OCI-LY1 (cell line): ENCODE measurements at regions not wholly inside any gene's neighbourhood (a gene's known extent, or its start where the extent isn't known, plus 50 kb on each side); places are given as distances from the start of the nearest gene placed in this dataset.

Source experiments
- H2AFZ ChIP-seq: fragments of 200-600 bp; sonication (generic), shearing (Covaris generic); 2 replicates; pipeline ENCODE4 v1.6.0; 2014; ENCODE audit warnings: antibody characterized with exemption, mild to moderate bottlenecking, low read length
- H3F3A ChIP-seq: fragments of 200-600 bp; sonication (generic), shearing (Covaris generic); 2 replicates; pipeline ENCODE4 v1.6.0; 2014; ENCODE audit warnings: mild to moderate bottlenecking, antibody characterized with exemption, low read length, moderate library complexity; ENCODE audit not compliant: insufficient read depth
- H3K27ac ChIP-seq: fragments of 200-600 bp; sonication (generic); 2 replicates; pipeline ENCODE4 v1.5.1; 2014; ENCODE audit warnings: low read length, mixed run types, mild to moderate bottlenecking, low read depth; ENCODE audit not compliant: poor library complexity, severe bottlenecking
- H3K27me3 ChIP-seq: fragments of 200-600 bp; sonication (generic); 2 replicates; pipeline ENCODE4 v1.6.0; 2014; ENCODE audit warnings: antibody characterized with exemption, mild to moderate bottlenecking, low read length, moderate library complexity; ENCODE audit not compliant: insufficient read depth
- H3K36me3 ChIP-seq: fragments of 200-600 bp; sonication (generic); 2 replicates; pipeline ENCODE4 v1.6.1; 2014; ENCODE audit warnings: mild to moderate bottlenecking, antibody characterized with exemption, low read length, moderate library complexity, mixed read lengths; ENCODE audit not compliant: insufficient read depth
- H3K4me1 ChIP-seq: fragments of 200-600 bp; sonication (generic); 2 replicates; pipeline ENCODE4 v1.5.1; 2014; ENCODE audit warnings: mild to moderate bottlenecking, low read length, moderate library complexity; ENCODE audit not compliant: insufficient read depth, severe bottlenecking
- H3K4me2 ChIP-seq: fragments of 200-600 bp; sonication (generic), shearing (Covaris generic); 2 replicates; pipeline ENCODE4 v1.6.1; 2014; ENCODE audit warnings: low read length
- H3K4me3 ChIP-seq: fragments of 200-600 bp; sonication (generic); 2 replicates; pipeline ENCODE4 v1.5.1; 2014; ENCODE audit warnings: low read length, low read depth, mild to moderate bottlenecking, mixed read lengths; ENCODE audit not compliant: poor library complexity, severe bottlenecking
- H3K79me2 ChIP-seq: fragments of 200-600 bp; shearing (Covaris generic); 2 replicates; pipeline ENCODE4 v1.6.1; 2016; ENCODE audit warnings: mixed run types, low read length, mixed read lengths; ENCODE audit not compliant: insufficient read depth
- H3K9ac ChIP-seq: fragments of 200-600 bp; sonication (generic), shearing (Covaris generic); 2 replicates; pipeline ENCODE4 v1.6.1; 2014; ENCODE audit warnings: mild to moderate bottlenecking, low read length, mixed read lengths
- H3K9me2 ChIP-seq: fragments of 200-600 bp; sonication (generic), shearing (Covaris generic); 2 replicates; pipeline ENCODE4 v1.6.1; 2014; ENCODE audit warnings: low read depth, mild to moderate bottlenecking, low read length, mixed read lengths
- H3K9me3 ChIP-seq: fragments of 200-600 bp; shearing (Covaris generic); 2 replicates; pipeline ENCODE4 v1.6.1; 2014; ENCODE audit warnings: low read length, mixed read lengths
- H4K20me1 ChIP-seq: fragments of 200-600 bp; sonication (generic), shearing (Covaris generic); 2 replicates; pipeline ENCODE4 v1.6.0; 2016; ENCODE audit warnings: mild to moderate bottlenecking, low read length; ENCODE audit not compliant: insufficient read depth
- EZH2 ChIP-seq: fragments of 200-600 bp; sonication (generic), shearing (Covaris generic); IDR thresholded peaks from 2 replicates; pipeline ENCODE4 v1.8.0; 2017; ENCODE audit warnings: borderline replicate concordance, mixed run types, mild to moderate bottlenecking, antibody characterized with exemption, low read length, moderate library complexity, mixed read lengths
- TF ChIP-seq, protein P1 (sequence below): fragments of 200-600 bp; sonication (generic), shearing (Covaris generic); IDR thresholded peaks from 2 replicates; pipeline ENCODE4 v1.5.1; 2017; ENCODE audit warnings: mild to moderate bottlenecking, antibody characterized with exemption, low read length, moderate library complexity, mixed read lengths

DNA sequence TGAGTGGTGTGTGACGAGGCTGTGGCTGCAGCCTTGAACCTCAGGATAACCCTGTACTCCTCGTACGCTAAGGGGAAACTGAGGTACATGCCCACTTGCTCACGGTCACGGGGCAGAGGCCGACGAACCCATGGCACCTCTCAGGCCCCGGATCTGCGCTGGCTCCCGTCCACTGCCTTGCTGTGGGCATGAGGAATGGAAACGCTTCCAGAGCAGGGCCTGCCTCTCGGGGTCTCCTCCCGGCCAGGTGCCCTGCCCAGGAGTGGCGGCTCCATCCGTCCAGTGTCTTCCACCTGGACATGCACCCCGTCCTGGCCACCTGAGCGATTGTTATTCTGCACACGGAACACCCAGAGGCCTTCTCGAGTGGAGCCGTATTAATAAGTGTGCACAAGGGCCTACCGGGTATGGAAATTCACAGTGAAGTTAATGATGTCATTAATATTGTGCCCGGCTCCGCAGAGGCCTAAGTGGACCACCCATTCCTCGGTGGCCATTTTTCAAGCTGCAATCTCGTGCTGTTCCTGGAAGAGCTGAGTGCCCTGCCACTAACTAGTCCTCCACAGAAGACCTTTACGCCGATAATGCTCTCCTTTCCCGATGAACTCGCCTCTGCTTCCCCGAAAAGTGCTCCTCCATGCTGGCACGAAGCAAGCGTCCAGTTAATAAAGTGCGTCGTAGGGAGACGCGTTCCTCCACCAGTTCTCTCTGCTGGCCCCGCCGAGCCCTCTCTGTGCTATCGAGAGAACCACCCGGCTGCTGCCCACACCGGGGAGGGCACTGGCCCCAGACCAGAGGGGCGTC is 927.9 kb downstream of the BRD1 start:
- H3K4me1 ChIP-seq = no peaks in the 10 kb centered on the region
- H3F3A ChIP-seq = no peaks in the 10 kb centered on the region
- no peaks in the 10 kb centered on the region for H3K9me3 ChIP-seq
- no peaks in the 10 kb centered on the region; the same call in 1 of the 2 replicates for H3K27me3 ChIP-seq
- H3K36me3 ChIP-seq = no peaks in the 10 kb centered on the region
- no peak for TF ChIP-seq EZH2
- TF ChIP-seq, protein P1, sequence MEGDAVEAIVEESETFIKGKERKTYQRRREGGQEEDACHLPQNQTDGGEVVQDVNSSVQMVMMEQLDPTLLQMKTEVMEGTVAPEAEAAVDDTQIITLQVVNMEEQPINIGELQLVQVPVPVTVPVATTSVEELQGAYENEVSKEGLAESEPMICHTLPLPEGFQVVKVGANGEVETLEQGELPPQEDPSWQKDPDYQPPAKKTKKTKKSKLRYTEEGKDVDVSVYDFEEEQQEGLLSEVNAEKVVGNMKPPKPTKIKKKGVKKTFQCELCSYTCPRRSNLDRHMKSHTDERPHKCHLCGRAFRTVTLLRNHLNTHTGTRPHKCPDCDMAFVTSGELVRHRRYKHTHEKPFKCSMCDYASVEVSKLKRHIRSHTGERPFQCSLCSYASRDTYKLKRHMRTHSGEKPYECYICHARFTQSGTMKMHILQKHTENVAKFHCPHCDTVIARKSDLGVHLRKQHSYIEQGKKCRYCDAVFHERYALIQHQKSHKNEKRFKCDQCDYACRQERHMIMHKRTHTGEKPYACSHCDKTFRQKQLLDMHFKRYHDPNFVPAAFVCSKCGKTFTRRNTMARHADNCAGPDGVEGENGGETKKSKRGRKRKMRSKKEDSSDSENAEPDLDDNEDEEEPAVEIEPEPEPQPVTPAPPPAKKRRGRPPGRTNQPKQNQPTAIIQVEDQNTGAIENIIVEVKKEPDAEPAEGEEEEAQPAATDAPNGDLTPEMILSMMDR = no peak
- H3K79me2 ChIP-seq = no peaks in the 10 kb centered on the region
- H4K20me1 ChIP-seq = no peaks in the 10 kb centered on the region
- no peak overlapping the region for H3K4me2 ChIP-seq
- H3K27ac ChIP-seq = no peak overlapping the region
- no peak overlapping the region for H3K4me3 ChIP-seq
- no peak overlapping the region for H2AFZ ChIP-seq
- no peak overlapping the region for H3K9ac ChIP-seq
- no peaks in the 10 kb centered on the region for H3K9me2 ChIP-seq

DNA sequence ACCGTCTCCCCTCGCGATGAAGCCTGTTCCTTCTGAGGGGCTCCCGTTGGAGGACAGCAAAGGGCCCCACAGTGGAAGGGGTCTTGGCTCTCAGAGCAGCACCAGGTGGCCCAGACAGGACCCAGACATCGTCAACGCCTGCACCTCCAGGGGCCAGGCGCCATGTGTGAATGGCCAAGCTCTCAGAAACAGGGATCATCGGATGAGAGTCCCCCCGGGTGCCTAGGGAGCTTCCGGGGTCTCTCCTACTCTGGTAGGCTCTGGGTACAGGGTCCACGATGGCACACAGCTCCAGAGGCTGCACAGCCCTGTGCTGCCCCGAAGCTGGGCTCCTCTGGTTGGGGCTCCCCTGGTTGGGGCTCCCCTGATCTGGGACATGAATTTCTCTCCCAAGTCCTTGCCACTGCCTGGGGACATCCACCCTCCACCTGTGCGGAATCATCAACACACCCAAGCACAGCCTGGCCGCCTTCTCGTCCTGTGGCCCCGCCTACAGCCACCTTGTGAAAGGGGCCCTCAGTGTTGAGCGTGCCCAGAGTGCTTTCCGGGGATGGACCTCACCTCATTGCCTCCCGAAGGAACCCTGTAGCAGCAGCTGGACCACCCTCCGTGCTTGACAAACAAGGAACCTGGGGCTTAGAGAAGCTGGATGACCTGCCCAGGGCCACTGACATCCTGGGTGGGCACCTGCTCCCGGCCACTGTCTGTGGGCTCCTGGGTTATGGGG is 929.0 kb downstream of the BRD1 start:
- H3K27ac ChIP-seq = no peak overlapping the region
- H3K4me2 ChIP-seq = no peak overlapping the region
- no peaks in the 10 kb centered on the region for H4K20me1 ChIP-seq
- H2AFZ ChIP-seq = no peak overlapping the region
- no peaks in the 10 kb centered on the region for H3K9me3 ChIP-seq
- no peaks in the 10 kb centered on the region; the same call in 1 of the 2 replicates for H3K27me3 ChIP-seq
- no peaks in the 10 kb centered on the region for H3K36me3 ChIP-seq
- no peaks in the 10 kb centered on the region for H3K79me2 ChIP-seq
- no peak overlapping the region for H3K9ac ChIP-seq
- no peaks in the 10 kb centered on the region for H3F3A ChIP-seq
- H3K4me3 ChIP-seq = no peak overlapping the region
- H3K9me2 ChIP-seq = no peaks in the 10 kb centered on the region
- H3K4me1 ChIP-seq = no peaks in the 10 kb centered on the region
- no peak for TF ChIP-seq EZH2
- TF ChIP-seq, protein P1 = no peak

DNA sequence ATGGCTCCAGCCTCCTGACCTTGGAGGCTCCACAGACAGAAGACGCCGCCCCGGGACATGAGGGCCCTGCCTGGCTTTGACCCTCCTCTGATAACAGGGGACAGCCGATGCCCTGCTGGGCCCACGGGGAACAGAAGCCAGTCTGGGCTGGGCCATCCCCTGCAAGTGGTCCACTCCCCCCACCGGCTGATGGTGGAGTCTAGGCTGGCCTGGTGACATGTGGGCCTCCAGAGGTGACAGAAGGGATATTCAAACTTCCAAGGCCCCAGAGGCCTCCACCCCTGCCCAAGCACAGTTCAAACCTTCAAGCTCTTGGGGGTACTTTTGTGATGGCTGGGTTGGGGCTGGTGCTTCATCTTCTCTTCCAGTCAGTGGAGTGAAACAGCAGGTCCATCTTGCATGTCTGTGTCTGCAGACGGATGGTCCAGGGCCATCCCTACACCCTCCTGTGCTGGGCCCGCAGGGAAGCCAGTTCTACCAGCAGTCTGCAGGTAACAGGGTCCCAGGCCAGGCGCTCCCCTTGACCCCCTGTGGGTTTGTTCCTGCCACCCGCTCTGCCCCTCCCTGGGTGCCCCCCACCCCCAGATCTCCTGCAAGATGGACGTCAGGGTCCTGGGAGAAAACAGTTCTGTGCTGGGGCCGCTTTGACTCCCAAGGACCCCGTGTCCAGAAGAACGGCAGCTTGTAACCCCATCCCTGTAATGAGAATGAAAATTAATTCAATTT is 929.9 kb downstream of the BRD1 start:
- Histone ChIP-seq H3K9me2 (no peaks in the 10 kb centered on the region), H3K36me3 (no peaks in the 10 kb centered on the region), H4K20me1 (no peaks in the 10 kb centered on the region), H3K27me3 (no peaks in the 10 kb centered on the region; the same call in 1 of the 2 replicates), H3K27ac (no peak overlapping the region), H3F3A (no peaks in the 10 kb centered on the region), H3K4me1 (no peaks in the 10 kb centered on the region), H3K79me2 (no peaks in the 10 kb centered on the region), H2AFZ (no peak overlapping the region), H3K4me2 (no peak overlapping the region), H3K9me3 (no peaks in the 10 kb centered on the region), H3K4me3 (no peak overlapping the region), H3K9ac (no peak overlapping the region)
- TF ChIP-seq EZH2 = no peak
- TF ChIP-seq, protein P1 = no peak
